HG02852 (cell line): ENCODE measurements at regions not wholly inside any gene's neighbourhood (a gene's known extent, or its start where the extent isn't known, plus 50 kb on each side); places are given as distances from the start of the nearest gene placed in this dataset.
"Not testable (repeated sequence)": the region's sequence is repeated elsewhere in the genome, so short reads cannot be mapped to it uniquely, and the experiment has no call there.

Experiments used
- ATAC-seq: cut with Tn5 transposase; IDR thresholded peaks from one replicate; pipeline ENCODE4 v1.9.1; 2021; ENCODE audit warnings: mild to moderate bottlenecking, moderate library complexity; ENCODE audit not compliant: unreplicated experiment

GRCh38 chr5:93359296-93359959 lies 221.6 kb downstream of the NR2F1-AS1 start:
- no peak for ATAC-seq

GRCh38 chr5:93358176-93358575 lies 222.8 kb downstream of the NR2F1-AS1 start:
- ATAC-seq, result no peak

- ATAC-seq, result no peak
Observed at GRCh38 chr5:93357686-93358085, 223.3 kb downstream of the NR2F1-AS1 start.

- ATAC-seq, result no peak
Observed at GRCh38 chr5:93355691-93356090, 225.3 kb downstream of the NR2F1-AS1 start.

GRCh38 chr5:93352186-93352585 lies 228.8 kb downstream of the NR2F1-AS1 start:
- ATAC-seq, result no peak

GRCh38 chr5:93349613-93350012 lies 231.4 kb downstream of the NR2F1-AS1 start:
- ATAC-seq, result no peak

GRCh38 chr5:93348231-93348630 lies 232.8 kb downstream of the NR2F1-AS1 start:
- no peak for ATAC-seq

GRCh38 chr5:93346850-93347249 lies 234.2 kb downstream of the NR2F1-AS1 start:
- ATAC-seq, result not testable (repeated sequence)

- ATAC-seq, result no peak
Observed at GRCh38 chr5:93346301-93346700, 234.7 kb downstream of the NR2F1-AS1 start.

GRCh38 chr5:93343570-93343969 lies 237.4 kb downstream of the NR2F1-AS1 start:
- peak; percentile 40 for ATAC-seq

- peak; percentile 79 for ATAC-seq
Observed at GRCh38 chr5:93342563-93343061, 238.4 kb downstream of the NR2F1-AS1 start.

- no peak for ATAC-seq
Observed at GRCh38 chr5:93340881-93341280, 240.1 kb downstream of the NR2F1-AS1 start.

GRCh38 chr5:93337138-93337537 lies 243.9 kb downstream of the NR2F1-AS1 start:
- ATAC-seq, result no peak

GRCh38 chr5:93336330-93337110 lies 244.5 kb downstream of the NR2F1-AS1 start:
- ATAC-seq, result no peak

- no peak for ATAC-seq
Observed at GRCh38 chr5:93331863-93332262, 249.2 kb downstream of the NR2F1-AS1 start.

GRCh38 chr5:93331241-93331640 lies 249.8 kb downstream of the NR2F1-AS1 start:
- no peak for ATAC-seq

GRCh38 chr5:93330506-93330905 lies 250.5 kb downstream of the NR2F1-AS1 start:
- ATAC-seq, result no peak

- no peak for ATAC-seq
Observed at GRCh38 chr5:93329756-93330155, 251.3 kb downstream of the NR2F1-AS1 start.

GRCh38 chr5:93328833-93329232 lies 252.2 kb downstream of the NR2F1-AS1 start:
- ATAC-seq, result no peak

GRCh38 chr5:93327605-93328004 lies 253.4 kb downstream of the NR2F1-AS1 start:
- no peak for ATAC-seq

- no peak for ATAC-seq
Observed at GRCh38 chr5:93325946-93326345, 255.1 kb downstream of the NR2F1-AS1 start.
